Thoracic aorta (tissue), 2 donors: ENCODE measurements at regions not wholly inside any gene's neighbourhood (a gene's known extent, or its start where the extent isn't known, plus 50 kb on each side); places are given as distances from the start of the nearest gene placed in this dataset.

Source experiments
- ATAC-seq: fragments of 150-250 bp; one replicate; pipeline ENCODE4 v1.8.0; 2017; ENCODE audit warnings: low read depth; ENCODE audit not compliant: insufficient number of reproducible peaks, low FRiP score
- DNase-seq: peaks from one replicate; pipeline ENCODE4 v3.0.0-alpha.2; 2020; ENCODE audit warnings: low spot score
- H3K27ac ChIP-seq, 2 donors: fragments of 200-600 bp; sonication (generic); 1 replicate in 1 of 2; 2 replicates in 1 of 2; pipeline ENCODE4 v1.5.1; 2016; ENCODE audit warnings: mild to moderate bottlenecking in 2 of 2, moderate library complexity in 2 of 2
- H3K27me3 ChIP-seq: fragments of 200-600 bp; sonication (generic); replicated peaks from 2 replicates; pipeline ENCODE4 v1.6.0; 2016; ENCODE audit warnings: mild to moderate bottlenecking; ENCODE audit not compliant: insufficient read depth
- H3K36me3 ChIP-seq: fragments of 200-600 bp; sonication (generic); one replicate; pipeline ENCODE4 v1.5.1; 2016
- H3K4me1 ChIP-seq, 2 donors: fragments of 200-600 bp; sonication (generic); 1 replicate in 1 of 2; 2 replicates in 1 of 2; pipeline versions ENCODE4 v1.5.1 to v1.6.0; 2016; ENCODE audit warnings: low read depth in 2 of 2, mild to moderate bottlenecking in 1 of 2; ENCODE audit not compliant: control insufficient read depth in 1 of 2
- H3K4me3 ChIP-seq: fragments of 200-600 bp; sonication (generic); 2 replicates; pipeline ENCODE4 v1.5.1; 2016; ENCODE audit warnings: mild to moderate bottlenecking
- H3K9me3 ChIP-seq: fragments of 200-600 bp; sonication (generic); 2 replicates; pipeline ENCODE4 v1.5.1; 2016
- CTCF ChIP-seq: fragments of 200-600 bp; sonication (generic); IDR thresholded peaks from one replicate; pipeline ENCODE4 v1.5.1; 2019; ENCODE audit warnings: antibody characterized with exemption

GRCh38 chr2:142754182-142754581 is 123.3 kb upstream of the KYNU start:
- Histone ChIP-seq H3K4me1 (no peaks in the 10 kb centered on the region), H3K4me3 (no peak overlapping the region), H3K27me3 (no peaks in the 10 kb centered on the region), H3K9me3 (no peaks in the 10 kb centered on the region), H3K27ac (no peak overlapping the region), H3K36me3 (no peaks in the 10 kb centered on the region)
- ATAC-seq (no peak), DNase-seq (no peak)
- no peak for TF ChIP-seq CTCF

- TF ChIP-seq CTCF: no peak
- Histone ChIP-seq H3K4me3 (no peak overlapping the region), H3K27ac (no peak overlapping the region), H3K9me3 (no peaks in the 10 kb centered on the region), H3K27me3 (no peaks in the 10 kb centered on the region), H3K36me3 (no peaks in the 10 kb centered on the region), H3K4me1 (no peaks in the 10 kb centered on the region)
- DNase-seq (no peak), ATAC-seq (no peak)
These were observed 126.6 kb upstream of the KYNU start for GRCh38 chr2:142750858-142751257.

- H3K9me3 ChIP-seq: no peaks in the 10 kb centered on the region
- TF ChIP-seq CTCF: no peak
- H3K27me3 ChIP-seq: no peaks in the 10 kb centered on the region
- no peaks in the 10 kb centered on the region for H3K36me3 ChIP-seq
- no peak overlapping the region for H3K4me3 ChIP-seq
- no peak overlapping the region for H3K27ac ChIP-seq
- ATAC-seq: no peak
- DNase-seq: no peak
- H3K4me1 ChIP-seq: no peaks in the 10 kb centered on the region
These were observed 128.8 kb upstream of the KYNU start for GRCh38 chr2:142748559-142749099.

DNA sequence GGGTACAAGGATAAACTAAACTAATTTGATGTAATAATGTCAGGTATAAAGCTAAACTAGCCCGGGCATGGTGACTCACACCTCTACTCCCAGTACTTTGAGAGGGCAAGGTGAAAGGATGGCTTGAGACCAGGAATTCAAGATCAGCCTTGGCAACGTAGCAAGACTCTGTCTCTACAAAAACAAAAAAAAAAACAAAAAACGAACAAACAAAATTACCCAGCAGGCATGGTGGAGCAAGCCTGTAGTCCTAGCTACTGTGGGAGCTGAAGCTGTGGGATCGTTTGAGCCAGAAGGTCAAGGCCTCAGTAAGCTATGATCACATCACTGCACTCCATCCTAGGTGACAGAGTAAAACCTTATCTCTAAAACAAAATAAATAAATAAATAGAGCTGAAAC is 131.8 kb upstream of the KYNU start:
- H3K4me1 ChIP-seq: no peaks in the 10 kb centered on the region
- no peaks in the 10 kb centered on the region for H3K27me3 ChIP-seq
- no peaks in the 10 kb centered on the region for H3K36me3 ChIP-seq
- H3K27ac ChIP-seq: no peak overlapping the region
- no peaks in the 10 kb centered on the region for H3K9me3 ChIP-seq
- DNase-seq: no peak
- TF ChIP-seq CTCF: no peak
- no peak overlapping the region for H3K4me3 ChIP-seq
- ATAC-seq: no peak

DNA sequence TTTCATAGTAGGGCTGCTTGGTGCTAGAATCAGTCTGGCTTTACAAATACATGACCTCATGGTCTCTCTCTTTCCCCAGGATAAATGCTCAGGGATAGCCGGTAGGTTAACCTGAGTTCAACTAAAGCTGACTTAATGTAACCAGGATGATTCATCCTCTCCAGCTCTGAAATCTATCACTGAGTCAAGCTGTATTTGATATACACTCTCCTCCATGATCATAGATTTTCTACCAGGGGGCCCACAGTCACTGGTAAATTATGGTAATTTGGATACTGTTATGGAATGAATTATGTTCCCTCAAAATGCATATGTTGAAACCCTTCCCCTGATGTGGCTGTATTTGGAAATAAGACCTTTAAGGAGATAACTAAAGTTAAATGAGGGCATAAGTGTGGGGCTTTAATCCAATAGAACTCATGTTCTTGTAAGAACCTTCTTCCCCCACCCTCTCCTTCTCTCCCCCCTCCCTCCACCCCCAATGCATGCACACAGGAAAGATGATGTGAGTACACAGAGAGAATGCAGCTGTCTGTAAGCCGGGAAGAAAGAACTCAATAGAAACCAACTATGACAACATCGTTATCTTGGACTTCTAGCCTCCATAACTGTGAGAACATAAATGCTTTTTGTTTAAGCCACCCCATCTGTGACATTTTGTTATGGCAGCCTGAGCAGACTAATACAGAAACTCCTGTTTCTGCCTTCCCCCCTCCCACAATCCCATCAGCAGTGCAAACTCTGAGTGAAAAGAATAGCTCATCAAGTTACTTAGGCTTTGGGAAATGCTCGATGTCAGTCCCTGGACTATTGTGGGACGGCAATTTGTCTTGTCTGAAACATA is 134.9 kb upstream of the KYNU start:
- TF ChIP-seq CTCF: no peak
- DNase-seq (no peak), ATAC-seq (no peak)
- H3K9me3 ChIP-seq: no peaks in the 10 kb centered on the region
- no peaks in the 10 kb centered on the region for H3K27me3 ChIP-seq
- no peaks in the 10 kb centered on the region for H3K4me1 ChIP-seq
- H3K4me3 ChIP-seq: no peak overlapping the region
- no peak overlapping the region for H3K27ac ChIP-seq
- H3K36me3 ChIP-seq: no peaks in the 10 kb centered on the region
